Uterus (tissue), 2 donors: ENCODE measurements at regions not wholly inside any gene's neighbourhood (a gene's known extent, or its start where the extent isn't known, plus 50 kb on each side); places are given as distances from the start of the nearest gene placed in this dataset.

ENCODE experiments used
- POLR2A ChIP-seq, 2 donors: fragments of 450-650 bp; IDR thresholded peaks; one replicate each; pipeline ENCODE4 v1.6.1; 2016; ENCODE audit warnings: antibody characterized with exemption in 2 of 2, mild to moderate bottlenecking in 1 of 2, moderate library complexity in 1 of 2
- TF ChIP-seq, protein P1 (sequence below), 4 experiments: fragments of 200-600 bp in 2 of 4; fragments of 450-650 bp in 2 of 4; sonication (generic) in 2 of 4; IDR thresholded peaks; one replicate each; pipeline ENCODE4 v1.5.1; 2016 to 2019; ENCODE audit warnings: antibody characterized with exemption in 4 of 4, mild to moderate bottlenecking in 2 of 4, moderate library complexity in 1 of 4

DNA sequence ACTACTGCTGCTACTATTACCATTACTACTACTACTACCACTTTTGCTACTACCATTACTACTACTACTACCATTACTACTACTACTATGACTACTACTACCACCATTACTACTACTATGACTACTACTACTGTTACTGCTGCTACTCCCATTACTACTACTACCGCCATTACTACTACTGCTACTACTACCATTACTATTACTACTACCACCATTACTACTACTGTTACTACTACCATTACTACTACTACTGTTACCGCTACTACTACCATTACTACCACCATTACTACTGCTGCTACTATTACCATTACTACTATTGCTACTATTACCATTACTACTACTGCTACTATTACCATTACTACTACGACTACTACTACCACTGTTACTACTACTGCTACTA is 209.1 kb downstream of the IRF8 start:
- TF ChIP-seq, protein P1, sequence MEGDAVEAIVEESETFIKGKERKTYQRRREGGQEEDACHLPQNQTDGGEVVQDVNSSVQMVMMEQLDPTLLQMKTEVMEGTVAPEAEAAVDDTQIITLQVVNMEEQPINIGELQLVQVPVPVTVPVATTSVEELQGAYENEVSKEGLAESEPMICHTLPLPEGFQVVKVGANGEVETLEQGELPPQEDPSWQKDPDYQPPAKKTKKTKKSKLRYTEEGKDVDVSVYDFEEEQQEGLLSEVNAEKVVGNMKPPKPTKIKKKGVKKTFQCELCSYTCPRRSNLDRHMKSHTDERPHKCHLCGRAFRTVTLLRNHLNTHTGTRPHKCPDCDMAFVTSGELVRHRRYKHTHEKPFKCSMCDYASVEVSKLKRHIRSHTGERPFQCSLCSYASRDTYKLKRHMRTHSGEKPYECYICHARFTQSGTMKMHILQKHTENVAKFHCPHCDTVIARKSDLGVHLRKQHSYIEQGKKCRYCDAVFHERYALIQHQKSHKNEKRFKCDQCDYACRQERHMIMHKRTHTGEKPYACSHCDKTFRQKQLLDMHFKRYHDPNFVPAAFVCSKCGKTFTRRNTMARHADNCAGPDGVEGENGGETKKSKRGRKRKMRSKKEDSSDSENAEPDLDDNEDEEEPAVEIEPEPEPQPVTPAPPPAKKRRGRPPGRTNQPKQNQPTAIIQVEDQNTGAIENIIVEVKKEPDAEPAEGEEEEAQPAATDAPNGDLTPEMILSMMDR (IDR thresholded peaks at IDR 0.05), result no peak
- no peak for TF ChIP-seq POLR2A (IDR thresholded peaks at IDR 0.05)
